IPS DF 6.9 (cell line): ENCODE measurements at regions not wholly inside any gene's neighbourhood (a gene's known extent, or its start where the extent isn't known, plus 50 kb on each side); places are given as distances from the start of the nearest gene placed in this dataset.

ENCODE experiments used
- DNase-seq: peaks from one replicate; pipeline ENCODE4 v3.0.0-alpha.2; 2013; ENCODE audit warnings: low read depth, low spot score
- H3K27ac ChIP-seq: one replicate; pipeline ENCODE4 v1.5.1; 2013; ENCODE audit warnings: low read length, control low read depth
- H3K27me3 ChIP-seq: 2 replicates; pipeline ENCODE4 v1.6.1; 2013; ENCODE audit warnings: mild to moderate bottlenecking, low read length; ENCODE audit not compliant: control insufficient read depth, insufficient read depth
- H3K36me3 ChIP-seq: 2 replicates; pipeline ENCODE4 v1.6.1; 2013; ENCODE audit warnings: low read length; ENCODE audit not compliant: control insufficient read depth, insufficient read depth
- H3K4me1 ChIP-seq: 2 replicates; pipeline ENCODE4 v1.6.1; 2013; ENCODE audit warnings: low read length; ENCODE audit not compliant: control insufficient read depth, insufficient read depth
- H3K4me3 ChIP-seq: 2 replicates; pipeline ENCODE4 v1.5.1; 2013; ENCODE audit warnings: mild to moderate bottlenecking, low read length
- H3K9me3 ChIP-seq: 2 replicates; pipeline ENCODE4 v1.6.1; 2013; ENCODE audit warnings: low read length, inconsistent platforms; ENCODE audit not compliant: control insufficient read depth, insufficient read depth
- WGBS: extraction: QIAGEN DNeasy Blood & Tissue Kit; methylation state at CpG from one replicate; pipeline ENCODE4 v1.1.7; 2013; ENCODE audit warnings: mixed read lengths, missing lambda C conversion rate; ENCODE audit not compliant: insufficient read length, insufficient coverage; 5-methylcytosine and 5-hydroxymethylcytosine counted together

- WGBS = no CpG with 5 or more reads among the region's 11 CpGs
- Histone ChIP-seq H3K4me3 (no peak overlapping the region), H3K9me3 (no peaks in the 10 kb centered on the region), H3K27me3 (no peaks in the 10 kb centered on the region), H3K4me1 (no peaks in the 10 kb centered on the region), H3K36me3 (no peaks in the 10 kb centered on the region), H3K27ac (no peak overlapping the region)
- DNase-seq = no peak
Measured at GRCh38 chr3:159929171-159930141, 59.2 kb upstream of the IL12A start.

DNA sequence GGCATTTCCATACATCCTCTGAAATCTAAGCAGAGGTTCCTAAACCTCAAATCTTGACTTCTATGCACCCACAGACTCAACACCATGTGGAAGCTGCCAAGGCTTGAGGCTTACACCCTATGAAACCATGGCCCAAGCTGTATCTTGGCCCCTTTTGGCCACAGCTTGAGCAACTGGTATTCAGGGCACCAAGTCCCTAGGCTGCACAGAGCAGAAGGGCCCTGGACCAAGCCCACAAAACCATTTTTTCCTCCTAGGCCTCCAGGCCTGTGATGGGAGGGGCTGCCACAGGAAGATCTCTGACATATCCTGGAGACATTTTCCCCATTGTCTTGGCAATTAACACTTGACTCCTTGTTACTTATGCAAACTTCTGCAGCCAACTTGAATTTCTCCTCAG, 54.4 kb upstream of the IL12A start:
- Histone ChIP-seq H3K4me1 (no peaks in the 10 kb centered on the region), H3K4me3 (no peak overlapping the region), H3K27me3 (no peaks in the 10 kb centered on the region), H3K27ac (no peak overlapping the region), H3K36me3 (no peaks in the 10 kb centered on the region), H3K9me3 (no peaks in the 10 kb centered on the region)
- DNase-seq = no peak

DNA sequence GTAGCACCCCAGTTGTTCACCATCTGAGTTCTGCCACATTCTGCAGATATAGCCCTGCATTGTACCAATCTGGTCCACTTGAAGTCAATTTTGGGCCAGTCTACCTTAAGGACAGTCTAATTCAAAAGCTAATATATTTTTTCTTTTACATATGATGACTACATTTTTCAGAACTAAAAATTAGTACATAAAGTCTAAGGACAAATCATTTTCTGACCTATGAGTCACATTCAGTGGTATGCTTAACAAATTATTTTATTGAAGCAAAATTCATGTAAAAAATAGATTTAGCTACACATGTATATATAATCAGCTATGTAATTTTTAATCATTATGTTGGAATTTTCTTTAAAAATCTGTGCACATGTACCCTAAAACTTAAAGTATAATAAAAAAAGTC, 52.1 kb upstream of the IL12A start:
- H3K9me3 ChIP-seq = no peaks in the 10 kb centered on the region
- H3K27ac ChIP-seq = no peak overlapping the region
- no peaks in the 10 kb centered on the region for H3K4me1 ChIP-seq
- no peaks in the 10 kb centered on the region for H3K36me3 ChIP-seq
- no peaks in the 10 kb centered on the region for H3K27me3 ChIP-seq
- H3K4me3 ChIP-seq = no peak overlapping the region
- no peak for DNase-seq

- no peak overlapping the region for H3K27ac ChIP-seq
- H3K27me3 ChIP-seq = no peaks in the 10 kb centered on the region
- no peak overlapping the region for H3K4me3 ChIP-seq
- no peak for DNase-seq
- H3K36me3 ChIP-seq = no peaks in the 10 kb centered on the region
- WGBS = no CpG with 5 or more reads among the region's 4 CpGs
- H3K9me3 ChIP-seq = no peaks in the 10 kb centered on the region
- H3K4me1 ChIP-seq = no peaks in the 10 kb centered on the region
Measured at GRCh38 chr3:159937561-159938166, 51.0 kb upstream of the IL12A start.

GRCh38 chr3:159938714-159939113, 49.9 kb upstream of the IL12A start:
- H3K27ac ChIP-seq = no peak overlapping the region
- no peaks in the 10 kb centered on the region for H3K36me3 ChIP-seq
- H3K4me1 ChIP-seq = no peaks in the 10 kb centered on the region
- H3K4me3 ChIP-seq = no peak overlapping the region
- WGBS = no CpG with 5 or more reads among the region's 2 CpGs
- no peak for DNase-seq
- no peaks in the 10 kb centered on the region for H3K9me3 ChIP-seq
- no peaks in the 10 kb centered on the region for H3K27me3 ChIP-seq
